ENCODE measurements at regions not wholly inside any gene's neighbourhood (a gene's known extent, or its start where the extent isn't known, plus 50 kb on each side); places are given as distances from the start of the nearest gene placed in this dataset.

GRCh38 chr15:55126111-55126510 is 70.6 kb downstream of the RSL24D1 start:
- no peak overlapping the region for H2BK15ac ChIP-seq (ENCODE audit: low read length)
- H3K9me3 ChIP-seq (replicated peaks in 1 of 2; ENCODE audit: control insufficient read depth in 2 of 2, insufficient read depth in 1 of 2, low read depth in 1 of 2, low read length in 2 of 2) = no peaks in the 10 kb centered on the region
- H3K18ac ChIP-seq (ENCODE audit: low read length) = no peak overlapping the region
- no peak overlapping the region for H3K27ac ChIP-seq (replicated peaks; ENCODE audit: low read length)
- H3K4ac ChIP-seq (ENCODE audit: low read length) = no peak overlapping the region
- no peak overlapping the region for H2BK120ac ChIP-seq (ENCODE audit: low read depth, low read length)
- H3K9ac ChIP-seq (ENCODE audit: low read depth, low read length, poor library complexity) = no peak overlapping the region
- no peak overlapping the region for H4K8ac ChIP-seq (ENCODE audit: low read depth, low read length)
- WGBS, 2 donors (ENCODE audit: extremely low coverage in 2 of 2, insufficient read length in 2 of 2, insufficient replicate concordance in 1 of 2) = no CpG with 5 or more reads among the region's 3 CpGs
- H3K14ac ChIP-seq (ENCODE audit: low read length) = no peak overlapping the region
- H4K91ac ChIP-seq (ENCODE audit: low read depth, low read length, poor library complexity) = no peak overlapping the region
- H2BK5ac ChIP-seq (ENCODE audit: low read length) = no peak overlapping the region
- no peak overlapping the region for H3K4me2 ChIP-seq (ENCODE audit: insufficient read depth, low read length, poor library complexity, severe bottlenecking)
- H2BK12ac ChIP-seq (ENCODE audit: low read length) = no peak overlapping the region
- no peaks in the 10 kb centered on the region for H3K79me1 ChIP-seq (ENCODE audit: low read depth, low read length)
- no peak overlapping the region for H2AFZ ChIP-seq (ENCODE audit: low read length)
- no peaks in the 10 kb centered on the region for H3K36me3 ChIP-seq (replicated peaks in 1 of 2; ENCODE audit: control insufficient read depth in 2 of 2, insufficient read depth in 2 of 2, low read length in 2 of 2)
- H2AK5ac ChIP-seq (ENCODE audit: low read depth, low read length) = no peak overlapping the region
- H3K27me3 ChIP-seq (ENCODE audit: control insufficient read depth in 3 of 3, insufficient read depth in 3 of 3, low read depth in 1 of 3, low read length in 3 of 3) = peaks cover 0 to 8% (median 0%) of the 10 kb centered on the region in 3 experiments
- no peak for DNase-seq (ENCODE audit: low spot score)
- H3K23ac ChIP-seq (ENCODE audit: low read depth, low read length, poor library complexity) = no peak overlapping the region
- no peaks in the 10 kb centered on the region for H3K4me1 ChIP-seq (ENCODE audit: control insufficient read depth in 2 of 2, insufficient read depth in 1 of 2, low read depth in 1 of 2, low read length in 2 of 2)
- no peak overlapping the region for H3K4me3 ChIP-seq (ENCODE audit: low read length in 2 of 2)

GRCh38 chr15:55124616-55125015 is 72.1 kb downstream of the RSL24D1 start:
- DNase-seq (ENCODE audit: low spot score) = no peak
- H3K4me1 ChIP-seq (ENCODE audit: control insufficient read depth in 2 of 2, insufficient read depth in 1 of 2, low read depth in 1 of 2, low read length in 2 of 2) = no peaks in the 10 kb centered on the region
- H3K9ac ChIP-seq (ENCODE audit: low read depth, low read length, poor library complexity) = no peak overlapping the region

GRCh38 chr15:55118344-55118870 is 78.3 kb downstream of the RSL24D1 start:
- Histone ChIP-seq H3K23ac (ENCODE audit: low read depth, low read length, poor library complexity) (no peak overlapping the region), H2BK15ac (ENCODE audit: low read length) (no peak overlapping the region), H3K18ac (ENCODE audit: low read length) (no peak overlapping the region), H4K91ac (ENCODE audit: low read depth, low read length, poor library complexity) (no peak overlapping the region), H2BK120ac (ENCODE audit: low read depth, low read length) (no peak overlapping the region), H3K27me3 (ENCODE audit: control insufficient read depth in 3 of 3, insufficient read depth in 3 of 3, low read depth in 1 of 3, low read length in 3 of 3) (no peaks in the 10 kb centered on the region), H2AK5ac (ENCODE audit: low read depth, low read length) (no peak overlapping the region), H3K4me1 (ENCODE audit: control insufficient read depth in 2 of 2, insufficient read depth in 1 of 2, low read depth in 1 of 2, low read length in 2 of 2) (no peaks in the 10 kb centered on the region), H3K4me3 (ENCODE audit: low read length in 2 of 2) (no peak overlapping the region), H2AFZ (ENCODE audit: low read length) (no peak overlapping the region), H4K8ac (ENCODE audit: low read depth, low read length) (no peak overlapping the region), H3K4ac (ENCODE audit: low read length) (no peak overlapping the region), H3K9me3 (replicated peaks in 1 of 2; ENCODE audit: control insufficient read depth in 2 of 2, insufficient read depth in 1 of 2, low read depth in 1 of 2, low read length in 2 of 2) (no peaks in the 10 kb centered on the region), H3K9ac (ENCODE audit: low read depth, low read length, poor library complexity) (no peak overlapping the region), H3K27ac (replicated peaks; ENCODE audit: low read length) (no peak overlapping the region), H3K36me3 (replicated peaks in 1 of 2; ENCODE audit: control insufficient read depth in 2 of 2, insufficient read depth in 2 of 2, low read length in 2 of 2) (no peaks in the 10 kb centered on the region), H3K4me2 (ENCODE audit: insufficient read depth, low read length, poor library complexity, severe bottlenecking) (no peak overlapping the region), H3K14ac (ENCODE audit: low read length) (no peak overlapping the region), H3K79me1 (ENCODE audit: low read depth, low read length) (no peaks in the 10 kb centered on the region), H2BK5ac (ENCODE audit: low read length) (no peak overlapping the region), H2BK12ac (ENCODE audit: low read length) (no peak overlapping the region)
- no CpG with 5 or more reads among the region's 2 CpGs for WGBS, 2 donors (ENCODE audit: extremely low coverage in 2 of 2, insufficient read length in 2 of 2, insufficient replicate concordance in 1 of 2)
- DNase-seq (ENCODE audit: low spot score) = no peak

More at GRCh38 chr15:55124616-55125015, 72.1 kb downstream of the RSL24D1 start:
- Histone ChIP-seq H2BK12ac (ENCODE audit: low read length) (no peak overlapping the region), H3K9me3 (replicated peaks in 1 of 2; ENCODE audit: control insufficient read depth in 2 of 2, insufficient read depth in 1 of 2, low read depth in 1 of 2, low read length in 2 of 2) (no peaks in the 10 kb centered on the region), H3K79me1 (ENCODE audit: low read depth, low read length) (no peaks in the 10 kb centered on the region), H3K27me3 (ENCODE audit: control insufficient read depth in 3 of 3, insufficient read depth in 3 of 3, low read depth in 1 of 3, low read length in 3 of 3) (peaks cover 0 to 8% (median 0%) of the 10 kb centered on the region in 3 experiments), H3K18ac (ENCODE audit: low read length) (no peak overlapping the region), H3K23ac (ENCODE audit: low read depth, low read length, poor library complexity) (no peak overlapping the region), H4K8ac (ENCODE audit: low read depth, low read length) (no peak overlapping the region), H2BK120ac (ENCODE audit: low read depth, low read length) (no peak overlapping the region), H3K4ac (ENCODE audit: low read length) (no peak overlapping the region), H2AK5ac (ENCODE audit: low read depth, low read length) (no peak overlapping the region), H3K4me3 (ENCODE audit: low read length in 2 of 2) (no peak overlapping the region), H3K14ac (ENCODE audit: low read length) (no peak overlapping the region), H2AFZ (ENCODE audit: low read length) (no peak overlapping the region), H4K91ac (ENCODE audit: low read depth, low read length, poor library complexity) (no peak overlapping the region), H3K27ac (replicated peaks; ENCODE audit: low read length) (no peak overlapping the region), H2BK15ac (ENCODE audit: low read length) (no peak overlapping the region), H3K36me3 (replicated peaks in 1 of 2; ENCODE audit: control insufficient read depth in 2 of 2, insufficient read depth in 2 of 2, low read length in 2 of 2) (no peaks in the 10 kb centered on the region), H2BK5ac (ENCODE audit: low read length) (no peak overlapping the region), H3K4me2 (ENCODE audit: insufficient read depth, low read length, poor library complexity, severe bottlenecking) (no peak overlapping the region)
- WGBS, 2 donors (ENCODE audit: extremely low coverage in 2 of 2, insufficient read length in 2 of 2, insufficient replicate concordance in 1 of 2) = no CpG with 5 or more reads among the region's 5 CpGs

- no peak overlapping the region for H3K27ac ChIP-seq (replicated peaks; ENCODE audit: low read length)
- no peak overlapping the region for H3K4ac ChIP-seq (ENCODE audit: low read length)
- no peak overlapping the region for H2BK5ac ChIP-seq (ENCODE audit: low read length)
- no peak overlapping the region for H3K4me2 ChIP-seq (ENCODE audit: insufficient read depth, low read length, poor library complexity, severe bottlenecking)
- no peak overlapping the region for H3K14ac ChIP-seq (ENCODE audit: low read length)
- H3K23ac ChIP-seq (ENCODE audit: low read depth, low read length, poor library complexity) = no peak overlapping the region
- H3K4me3 ChIP-seq (ENCODE audit: low read length in 2 of 2) = no peak overlapping the region
- no peaks in the 10 kb centered on the region for H3K36me3 ChIP-seq (replicated peaks in 1 of 2; ENCODE audit: control insufficient read depth in 2 of 2, insufficient read depth in 2 of 2, low read length in 2 of 2)
- H2AFZ ChIP-seq (ENCODE audit: low read length) = no peak overlapping the region
- H3K27me3 ChIP-seq (ENCODE audit: control insufficient read depth in 3 of 3, insufficient read depth in 3 of 3, low read depth in 1 of 3, low read length in 3 of 3) = no peaks in the 10 kb centered on the region
- H2BK15ac ChIP-seq (ENCODE audit: low read length) = no peak overlapping the region
- no peak overlapping the region for H3K9ac ChIP-seq (ENCODE audit: low read depth, low read length, poor library complexity)
- H3K4me1 ChIP-seq (ENCODE audit: control insufficient read depth in 2 of 2, insufficient read depth in 1 of 2, low read depth in 1 of 2, low read length in 2 of 2) = no peaks in the 10 kb centered on the region
- no peaks in the 10 kb centered on the region for H3K9me3 ChIP-seq (replicated peaks in 1 of 2; ENCODE audit: control insufficient read depth in 2 of 2, insufficient read depth in 1 of 2, low read depth in 1 of 2, low read length in 2 of 2)
- H2BK120ac ChIP-seq (ENCODE audit: low read depth, low read length) = no peak overlapping the region
- H3K18ac ChIP-seq (ENCODE audit: low read length) = no peak overlapping the region
- H4K91ac ChIP-seq (ENCODE audit: low read depth, low read length, poor library complexity) = no peak overlapping the region
- H2BK12ac ChIP-seq (ENCODE audit: low read length) = no peak overlapping the region
- no peak overlapping the region for H4K8ac ChIP-seq (ENCODE audit: low read depth, low read length)
- no peak for DNase-seq (ENCODE audit: low spot score)
- H2AK5ac ChIP-seq (ENCODE audit: low read depth, low read length) = no peak overlapping the region
- WGBS, 2 donors (ENCODE audit: extremely low coverage in 2 of 2, insufficient read length in 2 of 2, insufficient replicate concordance in 1 of 2) = no CpG with 5 or more reads among the region's 2 CpGs
- no peaks in the 10 kb centered on the region for H3K79me1 ChIP-seq (ENCODE audit: low read depth, low read length)
Observed at GRCh38 chr15:55116636-55117035, 80.1 kb downstream of the RSL24D1 start.

Measured in neuronal stem cell (in vitro differentiated cells).